ENCODE measurements at regions not wholly inside any gene's neighbourhood (a gene's known extent, or its start where the extent isn't known, plus 50 kb on each side); places are given as distances from the start of the nearest gene placed in this dataset.

- H3K9me3 ChIP-seq, result peaks cover 0 to 6% (median 0%) of the 10 kb centered on the region in 4 donors
- H3K36me3 ChIP-seq, result no peaks in the 10 kb centered on the region
- no peak for DNase-seq
- H3K4me1 ChIP-seq, result peaks cover 0 to 6% (median 0%) of the 10 kb centered on the region in 4 donors
- no peak overlapping the region for H3K4me3 ChIP-seq
- TF ChIP-seq EP300 (IDR thresholded peaks at IDR 0.05) (no peak), POLR2A (IDR thresholded peaks at IDR 0.05) (no peak), POLR2AphosphoS5 (IDR thresholded peaks at IDR 0.05) (no peak), CTCF (IDR thresholded peaks at IDR 0.05) (no peak)
- 65 to 78% (median 68%) methylated on average over 1 of the region's 1 CpG for whole genome bisulfite sequencing, 5 donors
- no peaks in the 10 kb centered on the region for H3K27me3 ChIP-seq
- intact Hi-C loops (cut with DNase I; ENCODE audit: low total_unique reads), result no loop called here
- H3K27ac ChIP-seq, result no peak overlapping the region
Measured at GRCh38 chr3:155029941-155030340, 50.2 kb upstream of the MME start.

- Histone ChIP-seq H3K36me3 (no peaks in the 10 kb centered on the region), H3K4me1 (peaks cover 0 to 6% (median 0%) of the 10 kb centered on the region in 4 donors), H3K27ac (no peak overlapping the region), H3K9me3 (peaks cover 0 to 6% (median 0%) of the 10 kb centered on the region in 4 donors), H3K4me3 (no peak overlapping the region), H3K27me3 (no peaks in the 10 kb centered on the region)
- intact Hi-C loops (cut with DNase I; ENCODE audit: low total_unique reads), result no loop called here
- no peak for DNase-seq
- no peak for TF ChIP-seq POLR2A (IDR thresholded peaks at IDR 0.05)
- no peak for TF ChIP-seq EP300 (IDR thresholded peaks at IDR 0.05)
- TF ChIP-seq POLR2AphosphoS5 (IDR thresholded peaks at IDR 0.05), result no peak
- TF ChIP-seq CTCF (IDR thresholded peaks at IDR 0.05), result no peak
- 49 to 79% (median 75%) methylated on average over 2 of the region's 2 CpGs for WGBS, 5 donors
Measured at GRCh38 chr3:155026999-155027591, 53.0 kb upstream of the MME start.

- no peaks in the 10 kb centered on the region for H3K27me3 ChIP-seq
- peaks cover 0 to 6% (median 0%) of the 10 kb centered on the region in 4 donors for H3K9me3 ChIP-seq
- intact Hi-C loops (cut with DNase I; ENCODE audit: low total_unique reads), result no loop called here
- WGBS, 5 donors, result 72 to 84% (median 74%) methylated on average over 2 of the region's 2 CpGs
- H3K36me3 ChIP-seq, result no peaks in the 10 kb centered on the region
- no peak overlapping the region for H3K27ac ChIP-seq
- peaks cover 0 to 6% (median 0%) of the 10 kb centered on the region in 4 donors for H3K4me1 ChIP-seq
- TF ChIP-seq EP300 (IDR thresholded peaks at IDR 0.05), result no peak
- TF ChIP-seq POLR2AphosphoS5 (IDR thresholded peaks at IDR 0.05), result no peak
- TF ChIP-seq POLR2A (IDR thresholded peaks at IDR 0.05), result no peak
- TF ChIP-seq CTCF (IDR thresholded peaks at IDR 0.05), result no peak
- DNase-seq, result peak in 1 of 2 donors; percentile 10
- H3K4me3 ChIP-seq, result no peak overlapping the region
Measured at GRCh38 chr3:155024006-155024638, 56.0 kb upstream of the MME start.

GRCh38 chr3:155022896-155023295, 57.2 kb upstream of the MME start:
- Histone ChIP-seq H3K27ac (no peak overlapping the region), H3K4me1 (peaks cover 0 to 6% (median 0%) of the 10 kb centered on the region in 4 donors), H3K4me3 (no peak overlapping the region), H3K36me3 (no peaks in the 10 kb centered on the region), H3K9me3 (no peaks in the 10 kb centered on the region), H3K27me3 (no peaks in the 10 kb centered on the region)
- intact Hi-C loops (cut with DNase I; ENCODE audit: low total_unique reads), result no loop called here
- DNase-seq, result no peak
- no peak for TF ChIP-seq POLR2AphosphoS5 (IDR thresholded peaks at IDR 0.05)
- no peak for TF ChIP-seq POLR2A (IDR thresholded peaks at IDR 0.05)
- TF ChIP-seq EP300 (IDR thresholded peaks at IDR 0.05), result no peak
- TF ChIP-seq CTCF (IDR thresholded peaks at IDR 0.05), result no peak

All from stomach (tissue), 8 donors.